Astrocyte (in vitro differentiated cells and primary cell): ENCODE measurements at regions not wholly inside any gene's neighbourhood (a gene's known extent, or its start where the extent isn't known, plus 50 kb on each side); places are given as distances from the start of the nearest gene placed in this dataset.

Source experiments
- CTCF ChIP-seq: IDR thresholded peaks from 2 replicates; pipeline ENCODE4 v1.5.1; 2011; ENCODE audit warnings: low read depth, mild to moderate bottlenecking, inconsistent platforms, low read length, moderate library complexity; ENCODE audit not compliant: insufficient read depth
- EZH2 ChIP-seq: IDR thresholded peaks from 2 replicates; pipeline ENCODE4 v1.6.1; 2012; ENCODE audit warnings: mild to moderate bottlenecking, low read length, inconsistent platforms; ENCODE audit not compliant: insufficient read depth

DNA sequence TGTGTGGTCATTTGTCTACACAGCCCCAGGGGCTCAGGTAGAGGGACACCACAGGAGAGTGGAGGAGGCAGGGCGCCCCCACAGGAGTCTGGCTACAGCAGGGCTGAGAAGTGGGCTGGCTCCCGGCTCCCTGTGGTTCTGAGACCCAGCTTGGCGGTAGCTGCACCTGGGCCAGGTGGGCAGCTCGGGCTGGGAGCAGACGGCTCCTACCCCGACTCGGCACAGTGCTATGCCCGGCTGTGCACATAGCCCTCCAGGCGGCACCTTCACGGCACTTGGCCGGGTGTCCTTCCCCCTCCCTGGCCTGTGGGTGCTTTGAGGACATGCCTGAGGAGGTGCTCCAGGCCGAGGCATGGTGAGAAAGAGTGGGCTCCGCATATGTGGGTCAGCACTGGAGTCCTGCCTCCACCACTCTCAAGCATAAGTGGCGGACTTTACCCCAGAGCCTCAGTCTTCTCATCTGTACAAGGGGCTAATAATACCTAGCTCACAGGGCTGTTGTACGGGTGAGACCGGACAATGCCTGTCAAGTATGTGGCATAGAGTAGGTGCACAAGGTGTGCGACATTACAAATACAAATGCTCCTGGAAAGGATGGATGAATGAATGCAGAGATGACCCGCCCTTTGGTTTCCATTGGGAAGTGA is 50.1 kb upstream of the JPH3 start:
- TF ChIP-seq EZH2: no peak
- no peak for TF ChIP-seq CTCF
